ENCODE measurements at regions not wholly inside any gene's neighbourhood (a gene's known extent, or its start where the extent isn't known, plus 50 kb on each side); places are given as distances from the start of the nearest gene placed in this dataset.
"Not testable (repeated sequence)": the region's sequence is repeated elsewhere in the genome, so short reads cannot be mapped to it uniquely, and the experiment has no call there.

DNA sequence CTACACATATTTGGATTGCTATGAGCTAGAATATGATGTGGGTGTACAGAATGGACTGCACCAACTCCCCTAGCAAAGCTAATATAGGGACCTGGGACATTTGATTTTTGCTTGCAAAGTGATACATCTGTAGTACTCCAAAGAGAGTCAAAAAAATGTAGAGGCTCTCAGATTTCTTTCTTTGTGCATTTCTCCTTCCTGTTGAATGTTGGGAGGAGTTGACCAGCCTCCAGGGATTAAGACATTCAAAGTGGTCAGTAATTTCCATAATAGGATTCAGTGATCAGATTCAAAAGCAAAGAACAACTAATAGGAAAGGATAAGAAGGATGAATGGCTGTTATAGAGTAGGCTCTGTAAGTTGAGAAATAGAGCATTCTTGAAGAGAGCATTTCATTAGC is 934.9 kb downstream of the KCNJ2 start:
- Mint-ChIP-seq H3K27me3 (no peaks in the 10 kb centered on the region), H3K4me3 (no peak overlapping the region), H3K9me3 (peaks cover 16% of the 10 kb centered on the region), H3K36me3 (no peaks in the 10 kb centered on the region), H3K27ac (no peak overlapping the region), H3K4me1 (ENCODE audit: low read depth) (no peaks in the 10 kb centered on the region)
- ChIA-PET CTCF (no interaction called here), POLR2A (no interaction called here)
- no peak for DNase-seq
- intact Hi-C loops (cut with micrococcal nuclease): no loop called here

DNA sequence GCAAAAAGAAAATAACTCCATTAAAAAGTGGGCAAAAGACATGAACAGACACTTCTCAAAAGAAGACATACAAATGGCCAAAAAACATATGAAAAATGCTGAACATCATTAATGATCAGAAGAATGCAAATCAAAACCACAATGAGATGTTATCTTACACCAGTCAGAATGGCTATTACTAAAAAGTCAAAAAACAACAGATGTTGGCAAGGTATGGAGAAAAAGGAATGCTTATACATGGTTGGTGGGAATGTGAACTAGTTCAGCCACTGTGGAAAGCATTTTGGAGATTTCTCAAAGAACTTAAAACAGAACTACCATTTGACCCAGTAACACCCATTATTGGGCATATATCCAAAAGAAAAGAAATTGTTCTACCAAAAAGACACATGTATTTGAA is 936.7 kb downstream of the KCNJ2 start:
- H3K4me1 Mint-ChIP-seq (ENCODE audit: low read depth); CTCF ChIA-PET; H3K27me3 Mint-ChIP-seq: not testable (repeated sequence)

DNA sequence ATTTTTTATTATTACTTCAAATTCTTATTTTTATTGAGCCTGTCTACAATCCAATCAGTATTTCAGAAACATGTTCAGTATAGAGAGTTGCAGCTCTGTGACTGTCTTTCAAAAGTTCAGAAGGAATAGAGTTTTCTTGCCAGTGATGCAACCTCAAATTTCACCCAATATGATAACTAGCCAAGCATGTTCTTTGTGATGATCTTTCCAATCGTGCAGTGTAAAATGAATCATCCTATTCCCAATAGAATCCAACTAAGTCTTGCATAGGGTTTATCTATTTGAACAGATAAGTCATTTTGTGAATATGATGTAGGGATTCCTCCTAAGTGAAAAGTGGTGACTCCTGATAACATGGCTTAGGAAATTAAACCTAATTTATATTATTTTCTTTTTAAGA is 937.8 kb downstream of the KCNJ2 start:
- Mint-ChIP-seq H3K27me3 (no peaks in the 10 kb centered on the region), H3K9me3 (peaks cover 10% of the 10 kb centered on the region), H3K36me3 (no peaks in the 10 kb centered on the region), H3K4me3 (no peak overlapping the region), H3K4me1 (ENCODE audit: low read depth) (no peaks in the 10 kb centered on the region), H3K27ac (no peak overlapping the region)
- intact Hi-C loops (cut with micrococcal nuclease): no loop called here
- POLR2A ChIA-PET: no interaction called here
- DNase-seq: no peak
- CTCF ChIA-PET: no interaction called here

More for the DNA sequence above, 936.7 kb downstream of the KCNJ2 start:
- H3K36me3 Mint-ChIP-seq; POLR2A ChIA-PET; intact Hi-C loops (cut with micrococcal nuclease); H3K27ac Mint-ChIP-seq; H3K4me3 Mint-ChIP-seq; DNase-seq: not testable (repeated sequence)
- H3K9me3 Mint-ChIP-seq: peaks cover 13% of the 10 kb centered on the region

DNA sequence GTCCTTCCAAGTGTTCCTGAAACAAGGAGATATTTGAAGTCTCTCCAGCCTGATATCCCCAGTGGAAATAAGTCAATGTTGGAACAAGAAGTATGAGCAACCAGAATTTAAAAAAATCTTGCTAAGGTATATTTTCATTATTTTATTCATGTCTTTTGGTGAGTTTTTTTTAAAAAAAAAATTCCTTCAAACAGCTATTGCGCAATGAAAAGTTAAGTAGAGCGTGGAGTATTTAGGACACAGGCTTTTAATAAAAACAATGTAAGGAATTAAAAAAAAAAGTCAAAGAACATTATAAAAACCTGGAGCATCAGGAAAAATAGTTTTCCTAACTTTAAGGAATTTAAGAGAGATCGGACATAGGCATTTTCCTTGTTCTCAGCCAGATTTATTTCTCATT is 940.4 kb downstream of the KCNJ2 start:
- peaks cover 3% of the 10 kb centered on the region for H3K27me3 Mint-ChIP-seq
- H3K27ac Mint-ChIP-seq: no peak overlapping the region
- POLR2A ChIA-PET: no interaction called here
- H3K36me3 Mint-ChIP-seq: no peaks in the 10 kb centered on the region
- intact Hi-C loops (cut with micrococcal nuclease): no loop called here
- H3K4me1 Mint-ChIP-seq (ENCODE audit: low read depth): no peaks in the 10 kb centered on the region
- CTCF ChIA-PET: no interaction called here
- DNase-seq: no peak
- no peak overlapping the region for H3K4me3 Mint-ChIP-seq
- H3K9me3 Mint-ChIP-seq: peaks cover 16% of the 10 kb centered on the region

DNA sequence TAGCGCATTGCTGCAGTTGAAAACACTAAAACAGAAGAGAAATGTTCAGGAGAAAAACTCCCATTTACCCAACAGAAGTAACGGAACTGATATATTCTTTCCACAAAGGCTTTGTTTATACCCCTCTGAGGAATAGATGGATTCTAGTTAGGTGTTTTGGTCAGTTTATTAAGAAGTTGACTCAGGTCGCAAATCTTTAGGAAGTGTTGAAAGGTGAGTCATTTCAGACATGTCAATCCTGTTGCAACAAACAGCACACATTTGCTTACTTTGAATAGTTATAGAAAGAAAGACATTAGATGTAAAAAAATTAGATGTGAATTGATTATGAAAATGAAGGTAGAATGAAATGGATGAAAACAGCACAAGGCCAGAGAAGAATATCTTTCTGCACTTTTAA is 941.0 kb downstream of the KCNJ2 start:
- ChIA-PET POLR2A (no interaction called here), CTCF (no interaction called here)
- H3K27ac Mint-ChIP-seq: no peak overlapping the region
- H3K27me3 Mint-ChIP-seq: peaks cover 3% of the 10 kb centered on the region
- H3K4me1 Mint-ChIP-seq (ENCODE audit: low read depth): no peaks in the 10 kb centered on the region
- no peak for DNase-seq
- no peaks in the 10 kb centered on the region for H3K36me3 Mint-ChIP-seq
- no peak overlapping the region for H3K4me3 Mint-ChIP-seq
- peaks cover 16% of the 10 kb centered on the region for H3K9me3 Mint-ChIP-seq
- intact Hi-C loops (cut with micrococcal nuclease): no loop called here

DNA sequence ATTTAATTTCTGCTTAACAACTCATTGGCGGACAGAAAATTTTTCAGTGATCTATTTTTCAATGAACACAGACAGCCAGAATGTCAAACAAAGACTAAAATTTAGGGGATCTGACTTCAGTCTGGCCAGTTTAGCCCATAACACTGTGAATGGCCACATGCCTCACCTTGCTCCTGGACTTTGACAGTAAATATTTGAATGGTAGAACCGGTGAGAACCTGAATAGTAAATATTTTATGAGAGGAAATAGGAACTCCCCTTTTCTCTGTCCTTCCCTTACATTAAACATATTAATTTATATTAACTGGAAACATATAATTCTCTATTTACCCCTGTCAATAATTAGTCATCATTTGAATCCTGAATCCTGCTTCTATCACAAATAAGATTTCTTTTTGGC is 942.1 kb downstream of the KCNJ2 start:
- Mint-ChIP-seq H3K27ac (no peak overlapping the region), H3K27me3 (peaks cover 3% of the 10 kb centered on the region), H3K9me3 (peaks cover 11% of the 10 kb centered on the region), H3K36me3 (no peaks in the 10 kb centered on the region), H3K4me1 (ENCODE audit: low read depth) (no peaks in the 10 kb centered on the region), H3K4me3 (no peak overlapping the region)
- intact Hi-C loops (cut with micrococcal nuclease): no loop called here
- DNase-seq: no peak
- CTCF ChIA-PET: interaction anchor here (0.6 kb wide), 1 partner anchor 404 kb away, joined by 5 read pairs; no protein-coding TSS in a partner anchor
- POLR2A ChIA-PET: no interaction called here

DNA sequence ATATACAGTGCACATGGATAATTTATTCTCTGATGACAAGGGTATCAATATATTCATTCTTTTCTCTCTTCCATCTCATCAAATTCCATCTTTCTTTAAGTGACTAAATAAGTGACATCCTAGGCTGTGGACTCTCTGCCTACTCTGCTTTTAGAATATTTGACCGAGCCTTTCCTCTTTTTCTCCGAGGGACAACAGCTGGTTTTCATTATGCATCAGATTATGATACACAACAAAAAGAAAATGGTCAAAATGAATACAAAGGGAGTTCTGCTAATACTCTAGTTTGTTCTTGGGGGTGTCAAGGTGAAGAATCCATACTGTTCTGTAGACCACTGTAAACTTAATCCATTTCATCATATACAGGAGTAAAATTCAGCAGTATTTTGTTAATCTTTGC is 942.6 kb downstream of the KCNJ2 start:
- Mint-ChIP-seq H3K4me1 (ENCODE audit: low read depth) (no peaks in the 10 kb centered on the region), H3K4me3 (no peak overlapping the region), H3K9me3 (peaks cover 11% of the 10 kb centered on the region), H3K27ac (no peak overlapping the region), H3K36me3 (no peaks in the 10 kb centered on the region), H3K27me3 (peaks cover 3% of the 10 kb centered on the region)
- DNase-seq: no peak
- POLR2A ChIA-PET: no interaction called here
- CTCF ChIA-PET: no interaction called here
- intact Hi-C loops (cut with micrococcal nuclease): no loop called here

DNA sequence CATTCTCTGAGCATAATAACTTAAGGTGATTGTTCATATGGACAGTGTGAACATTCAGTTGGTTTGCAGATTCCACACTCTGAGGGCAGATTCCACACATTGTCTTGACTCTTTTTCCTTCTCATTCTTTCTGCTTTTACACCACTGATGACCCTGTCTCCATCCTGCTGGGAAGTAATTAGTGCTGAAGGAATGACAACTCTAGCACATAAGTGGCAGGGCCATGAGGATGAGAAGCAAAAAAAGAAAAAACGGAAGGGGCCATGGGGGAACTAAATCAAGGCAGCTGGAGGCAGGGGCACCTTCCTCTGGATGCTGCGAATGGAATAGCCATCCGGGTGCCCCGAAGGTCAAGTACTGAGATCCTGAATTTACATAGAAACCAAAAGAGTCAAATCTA is 944.0 kb downstream of the KCNJ2 start:
- H3K4me3 Mint-ChIP-seq: no peak overlapping the region

DNA sequence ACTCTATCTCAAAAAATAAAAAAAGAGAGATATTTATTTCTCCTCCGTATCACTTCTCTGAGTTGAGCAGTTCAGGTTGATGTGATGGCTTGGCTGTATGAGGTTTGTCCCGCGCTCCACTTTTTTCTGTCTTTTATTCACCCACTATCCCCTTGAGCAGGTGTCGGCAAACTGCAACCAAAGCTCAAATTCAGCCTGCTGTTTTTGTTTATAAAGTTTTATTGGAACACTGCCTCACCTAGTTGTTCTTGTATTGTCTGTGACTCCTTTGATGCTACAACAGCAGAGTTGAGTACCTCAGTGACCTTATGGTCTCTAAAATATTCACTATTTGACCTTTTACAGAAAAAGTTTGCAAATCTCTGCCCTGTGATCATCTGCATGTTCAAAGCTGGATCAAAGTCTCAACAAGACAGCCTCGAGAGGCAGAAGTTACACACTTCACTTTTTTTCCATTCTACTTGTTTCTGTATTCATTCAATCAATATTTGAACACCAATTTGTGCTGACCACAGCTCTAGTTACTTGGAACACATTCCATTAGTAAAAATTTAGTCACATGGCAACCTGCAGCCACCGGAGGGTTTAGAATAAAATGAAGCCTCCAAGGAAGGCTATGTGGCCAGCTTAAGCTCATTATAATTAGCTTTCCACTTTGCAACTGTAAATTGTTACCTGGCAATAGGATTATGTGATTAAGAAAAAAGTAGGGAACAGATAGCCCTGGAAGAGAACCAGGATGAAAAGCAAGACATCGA is 945.8 kb downstream of the KCNJ2 start:
- DNase-seq: no peak
- Mint-ChIP-seq H3K36me3 (no peaks in the 10 kb centered on the region), H3K4me1 (ENCODE audit: low read depth) (no peaks in the 10 kb centered on the region), H3K4me3 (no peak overlapping the region), H3K9me3 (peaks cover 13% of the 10 kb centered on the region), H3K27me3 (peaks cover 3% of the 10 kb centered on the region), H3K27ac (no peak overlapping the region)
- CTCF ChIA-PET: no interaction called here
- POLR2A ChIA-PET: no interaction called here
- intact Hi-C loops (cut with micrococcal nuclease): no loop called here

More for the DNA sequence above, 944.0 kb downstream of the KCNJ2 start:
- H3K27me3 Mint-ChIP-seq: peaks cover 3% of the 10 kb centered on the region
- H3K27ac Mint-ChIP-seq: no peak overlapping the region
- peaks cover 13% of the 10 kb centered on the region for H3K9me3 Mint-ChIP-seq
- no peak for DNase-seq
- H3K36me3 Mint-ChIP-seq: no peaks in the 10 kb centered on the region
- intact Hi-C loops (cut with micrococcal nuclease): no loop called here
- POLR2A ChIA-PET: no interaction called here
- CTCF ChIA-PET: no interaction called here
- no peaks in the 10 kb centered on the region for H3K4me1 Mint-ChIP-seq (ENCODE audit: low read depth)

DNA sequence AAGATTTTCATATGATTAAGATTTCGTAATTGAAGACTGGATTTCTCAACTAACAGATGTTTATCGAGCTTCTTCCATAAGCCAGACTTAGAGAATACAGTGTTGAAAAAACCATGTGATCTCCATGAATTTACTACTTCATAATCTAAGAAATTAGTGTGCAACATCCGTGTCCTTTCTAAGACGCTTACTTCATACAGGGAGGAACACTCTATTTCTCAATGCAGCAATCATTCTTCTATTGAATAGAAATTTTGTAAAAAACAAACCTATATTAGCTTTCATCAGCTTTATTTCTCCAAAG is 946.3 kb downstream of the KCNJ2 start:
- Mint-ChIP-seq H3K4me1 (ENCODE audit: low read depth) (no peaks in the 10 kb centered on the region), H3K4me3 (no peak overlapping the region), H3K36me3 (no peaks in the 10 kb centered on the region), H3K9me3 (peaks cover 9% of the 10 kb centered on the region), H3K27me3 (peaks cover 3% of the 10 kb centered on the region), H3K27ac (no peak overlapping the region)
- DNase-seq: no peak
- intact Hi-C loops (cut with micrococcal nuclease): no loop called here
- CTCF ChIA-PET: no interaction called here
- POLR2A ChIA-PET: no interaction called here

DNA sequence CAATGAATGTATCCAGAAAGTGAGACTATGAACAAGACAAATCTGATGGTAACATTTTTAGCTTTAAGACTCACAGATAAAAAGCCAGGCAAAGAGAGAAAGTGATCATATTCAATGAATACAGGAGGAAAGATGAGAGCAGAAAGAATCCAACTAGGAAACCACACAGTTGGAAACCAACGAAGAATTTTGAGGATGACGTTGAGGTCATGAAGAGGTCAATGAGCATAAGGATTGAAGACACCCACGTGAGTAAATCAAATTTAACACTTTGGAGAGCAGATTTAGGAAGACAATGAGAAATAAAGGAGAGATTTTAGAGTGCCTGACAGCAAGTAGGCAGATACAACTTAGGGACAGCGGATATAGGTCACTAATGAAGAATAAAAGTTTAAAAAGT is 948.1 kb downstream of the KCNJ2 start:
- DNase-seq: no peak
- Mint-ChIP-seq H3K4me3 (no peak overlapping the region), H3K36me3 (no peaks in the 10 kb centered on the region), H3K4me1 (ENCODE audit: low read depth) (no peaks in the 10 kb centered on the region), H3K9me3 (peaks cover 16% of the 10 kb centered on the region), H3K27ac (no peak overlapping the region), H3K27me3 (peaks cover 3% of the 10 kb centered on the region)
- intact Hi-C loops (cut with micrococcal nuclease): no loop called here
- POLR2A ChIA-PET: no interaction called here
- CTCF ChIA-PET: no interaction called here

DNA sequence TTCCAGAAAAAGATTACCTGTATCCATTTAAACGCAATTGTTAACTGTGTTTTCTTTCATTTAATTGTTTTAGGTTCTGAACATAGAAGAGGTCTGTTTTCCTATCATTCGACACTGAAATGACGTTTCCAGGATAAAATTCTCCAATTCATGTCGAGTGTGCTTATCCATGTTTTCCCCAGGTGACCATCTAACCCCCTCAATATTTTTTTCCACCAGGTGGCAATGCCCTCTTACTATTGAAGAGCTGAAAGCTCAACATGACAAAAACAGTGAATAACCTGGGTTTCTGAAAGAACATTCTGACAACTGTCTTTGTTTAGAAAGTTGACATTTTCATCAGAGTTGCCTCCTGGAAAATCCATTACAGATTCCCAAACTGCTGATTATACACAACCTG is 948.7 kb downstream of the KCNJ2 start:
- intact Hi-C loops (cut with micrococcal nuclease): no loop called here
- H3K9me3 Mint-ChIP-seq: peaks cover 14% of the 10 kb centered on the region
- no peak overlapping the region for H3K4me3 Mint-ChIP-seq
- no peaks in the 10 kb centered on the region for H3K36me3 Mint-ChIP-seq
- DNase-seq: no peak
- ChIA-PET POLR2A (no interaction called here), CTCF (no interaction called here)
- no peaks in the 10 kb centered on the region for H3K4me1 Mint-ChIP-seq (ENCODE audit: low read depth)
- peaks cover 3% of the 10 kb centered on the region for H3K27me3 Mint-ChIP-seq
- no peak overlapping the region for H3K27ac Mint-ChIP-seq

DNA sequence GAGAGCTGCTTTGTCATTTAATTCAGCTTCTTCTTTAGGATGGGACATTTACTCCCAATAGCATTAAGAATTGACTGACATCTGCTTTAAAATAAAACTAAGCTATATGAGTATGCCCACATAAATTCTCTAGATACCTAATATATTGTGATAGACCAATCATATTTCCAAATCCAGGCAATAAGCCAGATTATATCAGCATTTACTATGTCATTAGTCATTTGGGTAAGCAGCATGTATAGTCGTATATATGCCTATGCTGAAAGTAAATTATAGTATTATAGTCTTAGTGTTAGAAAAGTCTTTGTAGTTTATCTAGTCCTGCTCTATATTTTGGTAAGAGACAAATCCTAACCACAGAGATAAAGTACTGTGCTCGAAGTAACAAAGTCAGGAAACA is 958.1 kb downstream of the KCNJ2 start:
- peaks cover 2% of the 10 kb centered on the region for H3K9me3 Mint-ChIP-seq
- ChIA-PET POLR2A (no interaction called here), CTCF (no interaction called here)
- no peak overlapping the region for H3K27ac Mint-ChIP-seq
- DNase-seq: no peak
- intact Hi-C loops (cut with micrococcal nuclease): no loop called here
- no peaks in the 10 kb centered on the region for H3K36me3 Mint-ChIP-seq
- H3K27me3 Mint-ChIP-seq: no peaks in the 10 kb centered on the region
- no peak overlapping the region for H3K4me3 Mint-ChIP-seq
- no peaks in the 10 kb centered on the region for H3K4me1 Mint-ChIP-seq (ENCODE audit: low read depth)

DNA sequence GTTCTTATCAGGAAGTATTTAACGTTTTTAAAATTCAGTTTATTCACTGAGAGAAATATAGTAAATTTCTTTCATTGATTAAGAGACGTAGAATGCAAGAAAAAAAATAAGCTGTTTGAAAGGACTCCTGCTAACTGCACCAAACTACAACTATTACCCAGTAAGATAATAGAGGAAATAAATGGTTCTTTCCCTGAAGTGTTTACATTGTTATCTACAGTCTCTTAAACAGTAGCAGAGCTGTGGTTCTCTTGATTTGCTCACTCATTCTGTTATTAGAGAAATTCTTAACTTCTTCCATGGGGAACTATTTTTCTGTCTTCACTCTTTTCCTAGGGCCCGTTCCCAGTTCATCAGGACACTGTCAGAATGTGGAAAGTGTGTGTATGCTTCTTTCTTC is 973.0 kb downstream of the KCNJ2 start:
- H3K36me3 Mint-ChIP-seq: no peaks in the 10 kb centered on the region
- CTCF ChIA-PET: no interaction called here
- H3K27ac Mint-ChIP-seq: no peak overlapping the region
- H3K9me3 Mint-ChIP-seq: peaks cover 3% of the 10 kb centered on the region
- no peaks in the 10 kb centered on the region for H3K27me3 Mint-ChIP-seq
- intact Hi-C loops (cut with micrococcal nuclease): no loop called here
- no peak for DNase-seq
- H3K4me1 Mint-ChIP-seq (ENCODE audit: low read depth): no peaks in the 10 kb centered on the region
- no peak overlapping the region for H3K4me3 Mint-ChIP-seq
- POLR2A ChIA-PET: no interaction called here
